ENCODE measurements at regions not wholly inside any gene's neighbourhood (a gene's known extent, or its start where the extent isn't known, plus 50 kb on each side); places are given as distances from the start of the nearest gene placed in this dataset.

GRCh38 chr11:116650052-116650451, 122.7 kb downstream of the BUD13 start:
- DNase-seq (ENCODE audit: low spot score), result no peak

GRCh38 chr11:116649268-116649667, 123.5 kb downstream of the BUD13 start:
- Mint-ChIP-seq H3K4me1 (peaks cover 31% of the 10 kb centered on the region), H3K4me3 (no peak overlapping the region), H3K36me3 (ENCODE audit: low read depth) (no peaks in the 10 kb centered on the region), H3K9me3 (no peaks in the 10 kb centered on the region), H3K27me3 (ENCODE audit: insufficient read depth, low read depth, poor library complexity) (peaks cover 1% of the 10 kb centered on the region), H3K27ac (no peak overlapping the region)
- Histone ChIP-seq H4K20me1 (replicated peaks; ENCODE audit: insufficient read depth) (no peaks in the 10 kb centered on the region), H3K36me3 (ENCODE audit: insufficient read depth) (no peaks in the 10 kb centered on the region), H3K4me1 (ENCODE audit: insufficient read depth) (peaks cover 13% of the 10 kb centered on the region), H3K79me2 (replicated peaks; ENCODE audit: insufficient read depth) (no peaks in the 10 kb centered on the region), H3F3A (replicated peaks; ENCODE audit: low read depth) (no peaks in the 10 kb centered on the region), H3K4me3 (no peak overlapping the region), H2AFZ (no peak overlapping the region), H3K27me3 (ENCODE audit: insufficient read depth) (no peaks in the 10 kb centered on the region), H3K27ac (ENCODE audit: low read depth) (no peak overlapping the region), H3K4me2 (no peak overlapping the region), H3K9me2 (ENCODE audit: insufficient read depth) (no peaks in the 10 kb centered on the region)
- DNase-seq (ENCODE audit: low spot score) (no peak), ATAC-seq (no peak)
- no peak for TF ChIP-seq CTCF (conservative IDR thresholded peaks at IDR 0.05; ENCODE audit: low read depth in 2 of 2)
- TF ChIP-seq EZH2phosphoT487 (IDR thresholded peaks at IDR 0.05; ENCODE audit: unreplicated experiment), result no peak
- TF ChIP-seq NANOG (IDR thresholded peaks at IDR 0.05; ENCODE audit: borderline replicate concordance), result no peak
- no peak for TF ChIP-seq EZH2 (IDR thresholded peaks at IDR 0.05; ENCODE audit: low read depth, unreplicated experiment)
- TF ChIP-seq, protein P1, sequence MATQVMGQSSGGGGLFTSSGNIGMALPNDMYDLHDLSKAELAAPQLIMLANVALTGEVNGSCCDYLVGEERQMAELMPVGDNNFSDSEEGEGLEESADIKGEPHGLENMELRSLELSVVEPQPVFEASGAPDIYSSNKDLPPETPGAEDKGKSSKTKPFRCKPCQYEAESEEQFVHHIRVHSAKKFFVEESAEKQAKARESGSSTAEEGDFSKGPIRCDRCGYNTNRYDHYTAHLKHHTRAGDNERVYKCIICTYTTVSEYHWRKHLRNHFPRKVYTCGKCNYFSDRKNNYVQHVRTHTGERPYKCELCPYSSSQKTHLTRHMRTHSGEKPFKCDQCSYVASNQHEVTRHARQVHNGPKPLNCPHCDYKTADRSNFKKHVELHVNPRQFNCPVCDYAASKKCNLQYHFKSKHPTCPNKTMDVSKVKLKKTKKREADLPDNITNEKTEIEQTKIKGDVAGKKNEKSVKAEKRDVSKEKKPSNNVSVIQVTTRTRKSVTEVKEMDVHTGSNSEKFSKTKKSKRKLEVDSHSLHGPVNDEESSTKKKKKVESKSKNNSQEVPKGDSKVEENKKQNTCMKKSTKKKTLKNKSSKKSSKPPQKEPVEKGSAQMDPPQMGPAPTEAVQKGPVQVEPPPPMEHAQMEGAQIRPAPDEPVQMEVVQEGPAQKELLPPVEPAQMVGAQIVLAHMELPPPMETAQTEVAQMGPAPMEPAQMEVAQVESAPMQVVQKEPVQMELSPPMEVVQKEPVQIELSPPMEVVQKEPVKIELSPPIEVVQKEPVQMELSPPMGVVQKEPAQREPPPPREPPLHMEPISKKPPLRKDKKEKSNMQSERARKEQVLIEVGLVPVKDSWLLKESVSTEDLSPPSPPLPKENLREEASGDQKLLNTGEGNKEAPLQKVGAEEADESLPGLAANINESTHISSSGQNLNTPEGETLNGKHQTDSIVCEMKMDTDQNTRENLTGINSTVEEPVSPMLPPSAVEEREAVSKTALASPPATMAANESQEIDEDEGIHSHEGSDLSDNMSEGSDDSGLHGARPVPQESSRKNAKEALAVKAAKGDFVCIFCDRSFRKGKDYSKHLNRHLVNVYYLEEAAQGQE (IDR thresholded peaks at IDR 0.05; ENCODE audit: unreplicated experiment), result no peak
- TF ChIP-seq CREB1 (CRISPR knock-in tag; IDR thresholded peaks at IDR 0.05; ENCODE audit: low read depth), result no peak
- no peak for TF ChIP-seq STAT1 (IDR thresholded peaks at IDR 0.05; ENCODE audit: unreplicated experiment)
- no peak for TF ChIP-seq JUNB (IDR thresholded peaks at IDR 0.05; ENCODE audit: unreplicated experiment)
- TF ChIP-seq, protein P2, sequence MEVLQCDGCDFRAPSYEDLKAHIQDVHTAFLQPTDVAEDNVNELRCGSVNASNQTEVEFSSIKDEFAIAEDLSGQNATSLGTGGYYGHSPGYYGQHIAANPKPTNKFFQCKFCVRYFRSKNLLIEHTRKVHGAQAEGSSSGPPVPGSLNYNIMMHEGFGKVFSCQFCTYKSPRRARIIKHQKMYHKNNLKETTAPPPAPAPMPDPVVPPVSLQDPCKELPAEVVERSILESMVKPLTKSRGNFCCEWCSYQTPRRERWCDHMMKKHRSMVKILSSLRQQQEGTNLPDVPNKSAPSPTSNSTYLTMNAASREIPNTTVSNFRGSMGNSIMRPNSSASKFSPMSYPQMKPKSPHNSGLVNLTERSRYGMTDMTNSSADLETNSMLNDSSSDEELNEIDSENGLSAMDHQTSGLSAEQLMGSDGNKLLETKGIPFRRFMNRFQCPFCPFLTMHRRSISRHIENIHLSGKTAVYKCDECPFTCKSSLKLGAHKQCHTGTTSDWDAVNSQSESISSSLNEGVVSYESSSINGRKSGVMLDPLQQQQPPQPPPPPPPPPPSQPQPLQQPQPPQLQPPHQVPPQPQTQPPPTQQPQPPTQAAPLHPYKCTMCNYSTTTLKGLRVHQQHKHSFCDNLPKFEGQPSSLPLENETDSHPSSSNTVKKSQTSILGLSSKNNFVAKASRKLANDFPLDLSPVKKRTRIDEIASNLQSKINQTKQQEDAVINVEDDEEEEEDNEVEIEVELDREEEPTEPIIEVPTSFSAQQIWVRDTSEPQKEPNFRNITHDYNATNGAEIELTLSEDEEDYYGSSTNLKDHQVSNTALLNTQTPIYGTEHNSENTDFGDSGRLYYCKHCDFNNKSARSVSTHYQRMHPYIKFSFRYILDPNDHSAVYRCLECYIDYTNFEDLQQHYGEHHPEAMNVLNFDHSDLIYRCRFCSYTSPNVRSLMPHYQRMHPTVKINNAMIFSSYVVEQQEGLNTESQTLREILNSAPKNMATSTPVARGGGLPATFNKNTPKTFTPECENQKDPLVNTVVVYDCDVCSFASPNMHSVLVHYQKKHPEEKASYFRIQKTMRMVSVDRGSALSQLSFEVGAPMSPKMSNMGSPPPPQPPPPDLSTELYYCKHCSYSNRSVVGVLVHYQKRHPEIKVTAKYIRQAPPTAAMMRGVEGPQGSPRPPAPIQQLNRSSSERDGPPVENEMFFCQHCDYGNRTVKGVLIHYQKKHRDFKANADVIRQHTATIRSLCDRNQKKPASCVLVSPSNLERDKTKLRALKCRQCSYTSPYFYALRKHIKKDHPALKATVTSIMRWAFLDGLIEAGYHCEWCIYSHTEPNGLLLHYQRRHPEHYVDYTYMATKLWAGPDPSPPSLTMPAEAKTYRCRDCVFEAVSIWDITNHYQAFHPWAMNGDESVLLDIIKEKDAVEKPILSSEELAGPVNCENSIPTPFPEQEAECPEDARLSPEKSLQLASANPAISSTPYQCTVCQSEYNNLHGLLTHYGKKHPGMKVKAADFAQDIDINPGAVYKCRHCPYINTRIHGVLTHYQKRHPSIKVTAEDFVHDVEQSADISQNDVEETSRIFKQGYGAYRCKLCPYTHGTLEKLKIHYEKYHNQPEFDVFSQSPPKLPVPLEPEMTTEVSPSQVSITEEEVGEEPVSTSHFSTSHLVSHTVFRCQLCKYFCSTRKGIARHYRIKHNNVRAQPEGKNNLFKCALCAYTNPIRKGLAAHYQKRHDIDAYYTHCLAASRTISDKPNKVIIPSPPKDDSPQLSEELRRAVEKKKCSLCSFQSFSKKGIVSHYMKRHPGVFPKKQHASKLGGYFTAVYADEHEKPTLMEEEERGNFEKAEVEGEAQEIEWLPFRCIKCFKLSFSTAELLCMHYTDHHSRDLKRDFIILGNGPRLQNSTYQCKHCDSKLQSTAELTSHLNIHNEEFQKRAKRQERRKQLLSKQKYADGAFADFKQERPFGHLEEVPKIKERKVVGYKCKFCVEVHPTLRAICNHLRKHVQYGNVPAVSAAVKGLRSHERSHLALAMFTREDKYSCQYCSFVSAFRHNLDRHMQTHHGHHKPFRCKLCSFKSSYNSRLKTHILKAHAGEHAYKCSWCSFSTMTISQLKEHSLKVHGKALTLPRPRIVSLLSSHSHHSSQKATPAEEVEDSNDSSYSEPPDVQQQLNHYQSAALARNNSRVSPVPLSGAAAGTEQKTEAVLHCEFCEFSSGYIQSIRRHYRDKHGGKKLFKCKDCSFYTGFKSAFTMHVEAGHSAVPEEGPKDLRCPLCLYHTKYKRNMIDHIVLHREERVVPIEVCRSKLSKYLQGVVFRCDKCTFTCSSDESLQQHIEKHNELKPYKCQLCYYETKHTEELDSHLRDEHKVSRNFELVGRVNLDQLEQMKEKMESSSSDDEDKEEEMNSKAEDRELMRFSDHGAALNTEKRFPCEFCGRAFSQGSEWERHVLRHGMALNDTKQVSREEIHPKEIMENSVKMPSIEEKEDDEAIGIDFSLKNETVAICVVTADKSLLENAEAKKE (CRISPR knock-in tag; IDR thresholded peaks at IDR 0.05), result no peak
- TF ChIP-seq ZNF114 (CRISPR knock-in tag; IDR thresholded peaks at IDR 0.05), result no peak
- TF ChIP-seq ZNF331 (CRISPR knock-in tag; IDR thresholded peaks at IDR 0.05; ENCODE audit: low read depth), result no peak

More at GRCh38 chr11:116650052-116650451, 122.7 kb downstream of the BUD13 start:
- Histone ChIP-seq H4K20me1 (replicated peaks; ENCODE audit: insufficient read depth) (no peaks in the 10 kb centered on the region), H3K9me2 (ENCODE audit: insufficient read depth) (no peaks in the 10 kb centered on the region), H3K4me3 (no peak overlapping the region), H3F3A (replicated peaks; ENCODE audit: low read depth) (no peaks in the 10 kb centered on the region), H2AFZ (no peak overlapping the region), H3K27me3 (ENCODE audit: insufficient read depth) (no peaks in the 10 kb centered on the region), H3K79me2 (replicated peaks; ENCODE audit: insufficient read depth) (no peaks in the 10 kb centered on the region), H3K4me1 (ENCODE audit: insufficient read depth) (peaks cover 13% of the 10 kb centered on the region), H3K4me2 (no peak overlapping the region), H3K36me3 (ENCODE audit: insufficient read depth) (no peaks in the 10 kb centered on the region), H3K27ac (ENCODE audit: low read depth) (no peak overlapping the region)
- TF ChIP-seq NANOG (IDR thresholded peaks at IDR 0.05; ENCODE audit: borderline replicate concordance) (no peak), CREB1 (CRISPR knock-in tag; IDR thresholded peaks at IDR 0.05; ENCODE audit: low read depth) (no peak)
- H3K4me1 Mint-ChIP-seq, result peaks cover 25% of the 10 kb centered on the region
- peaks cover 1% of the 10 kb centered on the region for H3K27me3 Mint-ChIP-seq (ENCODE audit: insufficient read depth, low read depth, poor library complexity)
- no peak overlapping the region for H3K4me3 Mint-ChIP-seq
- no peak overlapping the region for H3K27ac Mint-ChIP-seq
- no peak for ATAC-seq
- H3K36me3 Mint-ChIP-seq (ENCODE audit: low read depth), result peaks cover 6% of the 10 kb centered on the region
- H3K9me3 Mint-ChIP-seq, result peaks cover 5% of the 10 kb centered on the region; the same call in 2 of the 3 replicates
